Thyroid gland (tissue), 4 donors: ENCODE measurements at regions not wholly inside any gene's neighbourhood (a gene's known extent, or its start where the extent isn't known, plus 50 kb on each side); places are given as distances from the start of the nearest gene placed in this dataset.

Experiments
- POLR2A ChIP-seq, 2 donors: fragments of 450-650 bp; IDR thresholded peaks; one replicate each; pipeline ENCODE4 v1.6.1; 2017; ENCODE audit warnings: antibody characterized with exemption in 2 of 2, mild to moderate bottlenecking in 2 of 2, moderate library complexity in 1 of 2
- TF ChIP-seq, protein P1 (sequence below), 6 experiments: fragments of 200-600 bp in 3 of 6; fragments of 450-650 bp in 3 of 6; sonication (generic) in 3 of 6; IDR thresholded peaks; one replicate each; pipeline ENCODE4 v1.5.1; 2016 to 2019; ENCODE audit warnings: antibody characterized with exemption in 6 of 6, mild to moderate bottlenecking in 2 of 6, inconsistent platforms in 1 of 6, moderate library complexity in 1 of 6

DNA sequence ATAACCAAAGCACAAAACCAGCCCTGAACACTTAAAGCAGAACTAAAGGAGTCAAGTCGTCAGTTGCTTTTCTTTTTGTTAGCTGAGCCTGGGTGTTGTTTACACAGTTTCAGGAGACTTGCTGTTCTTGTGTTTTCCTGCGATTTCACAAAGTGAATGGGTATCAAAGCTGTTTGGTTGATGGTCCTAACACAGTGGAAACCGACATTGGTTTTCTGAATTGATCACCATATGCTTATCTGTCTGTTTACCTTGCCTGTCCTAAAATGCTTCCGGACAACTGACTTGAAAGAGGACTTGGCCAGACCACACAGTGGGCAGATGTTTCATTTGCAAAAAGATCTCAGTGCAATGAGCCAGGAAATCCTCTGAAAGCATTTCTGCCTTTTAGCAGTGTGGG, 676.4 kb downstream of the PRELID2 start:
- TF ChIP-seq, protein P1, sequence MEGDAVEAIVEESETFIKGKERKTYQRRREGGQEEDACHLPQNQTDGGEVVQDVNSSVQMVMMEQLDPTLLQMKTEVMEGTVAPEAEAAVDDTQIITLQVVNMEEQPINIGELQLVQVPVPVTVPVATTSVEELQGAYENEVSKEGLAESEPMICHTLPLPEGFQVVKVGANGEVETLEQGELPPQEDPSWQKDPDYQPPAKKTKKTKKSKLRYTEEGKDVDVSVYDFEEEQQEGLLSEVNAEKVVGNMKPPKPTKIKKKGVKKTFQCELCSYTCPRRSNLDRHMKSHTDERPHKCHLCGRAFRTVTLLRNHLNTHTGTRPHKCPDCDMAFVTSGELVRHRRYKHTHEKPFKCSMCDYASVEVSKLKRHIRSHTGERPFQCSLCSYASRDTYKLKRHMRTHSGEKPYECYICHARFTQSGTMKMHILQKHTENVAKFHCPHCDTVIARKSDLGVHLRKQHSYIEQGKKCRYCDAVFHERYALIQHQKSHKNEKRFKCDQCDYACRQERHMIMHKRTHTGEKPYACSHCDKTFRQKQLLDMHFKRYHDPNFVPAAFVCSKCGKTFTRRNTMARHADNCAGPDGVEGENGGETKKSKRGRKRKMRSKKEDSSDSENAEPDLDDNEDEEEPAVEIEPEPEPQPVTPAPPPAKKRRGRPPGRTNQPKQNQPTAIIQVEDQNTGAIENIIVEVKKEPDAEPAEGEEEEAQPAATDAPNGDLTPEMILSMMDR (IDR thresholded peaks at IDR 0.05), result no peak
- no peak for TF ChIP-seq POLR2A (IDR thresholded peaks at IDR 0.05)
